HG03575 (cell line): ENCODE measurements at regions not wholly inside any gene's neighbourhood (a gene's known extent, or its start where the extent isn't known, plus 50 kb on each side); places are given as distances from the start of the nearest gene placed in this dataset.

Experiments
- ATAC-seq: cut with Tn5 transposase; IDR thresholded peaks from one replicate; pipeline ENCODE4 v1.9.1; 2021; ENCODE audit not compliant: unreplicated experiment, insufficient number of reproducible peaks, low FRiP score; ENCODE audit errors: extremely low read depth

DNA sequence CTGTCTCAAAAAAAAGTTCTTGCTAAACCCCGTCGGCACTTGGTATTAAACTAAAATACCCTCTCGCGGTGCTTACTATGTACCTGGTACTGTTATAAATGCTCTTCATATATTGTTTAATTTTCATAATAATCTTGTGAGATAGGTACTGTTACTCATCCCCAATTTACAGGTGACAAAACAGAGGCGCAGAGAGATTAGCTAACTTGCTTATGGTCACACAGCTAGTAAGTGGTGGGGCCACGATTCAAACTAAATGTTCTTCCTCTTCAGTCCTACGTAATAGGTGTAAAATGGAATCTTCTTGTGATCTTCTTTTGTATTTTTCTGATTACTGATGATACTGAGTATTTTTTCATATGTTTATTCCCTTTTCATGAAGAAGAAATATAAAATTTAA is 51.3 kb downstream of the TET3 start:
- ATAC-seq = no peak

DNA sequence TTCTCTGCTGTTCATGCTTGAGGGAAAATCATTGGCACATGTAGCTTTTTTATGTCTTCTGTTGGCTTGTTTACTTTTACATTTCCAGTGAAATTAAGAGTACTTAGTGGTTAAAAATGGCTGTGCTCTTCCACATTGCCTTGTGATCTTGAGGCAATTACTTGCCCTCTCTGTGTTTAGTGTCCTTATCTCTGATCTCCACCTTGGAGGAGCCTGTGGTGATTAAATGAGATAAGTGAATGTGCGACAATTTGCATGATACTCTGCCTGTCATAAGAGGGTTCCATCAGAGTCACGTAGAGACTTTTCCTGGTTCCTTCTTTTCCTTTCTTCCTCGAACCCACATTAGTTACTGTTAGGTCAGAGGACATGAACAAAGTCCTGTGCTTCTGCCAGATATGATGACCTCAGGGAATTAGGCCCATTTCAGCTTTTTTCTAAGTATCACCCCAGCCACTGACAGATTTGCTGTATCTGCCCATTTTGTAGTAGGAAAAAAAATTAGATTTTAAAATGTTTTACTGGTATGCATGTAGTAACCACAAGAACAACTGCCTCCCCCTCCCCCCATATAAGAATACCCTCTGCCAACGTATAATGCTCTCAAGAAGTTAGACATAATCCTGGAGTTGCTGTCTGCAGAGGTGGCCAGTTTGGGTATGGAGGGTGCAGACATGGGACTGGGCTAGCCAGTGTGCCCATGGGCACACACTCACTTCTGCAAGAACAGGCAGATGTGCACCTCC is 51.9 kb downstream of the TET3 start:
- ATAC-seq = no peak

DNA sequence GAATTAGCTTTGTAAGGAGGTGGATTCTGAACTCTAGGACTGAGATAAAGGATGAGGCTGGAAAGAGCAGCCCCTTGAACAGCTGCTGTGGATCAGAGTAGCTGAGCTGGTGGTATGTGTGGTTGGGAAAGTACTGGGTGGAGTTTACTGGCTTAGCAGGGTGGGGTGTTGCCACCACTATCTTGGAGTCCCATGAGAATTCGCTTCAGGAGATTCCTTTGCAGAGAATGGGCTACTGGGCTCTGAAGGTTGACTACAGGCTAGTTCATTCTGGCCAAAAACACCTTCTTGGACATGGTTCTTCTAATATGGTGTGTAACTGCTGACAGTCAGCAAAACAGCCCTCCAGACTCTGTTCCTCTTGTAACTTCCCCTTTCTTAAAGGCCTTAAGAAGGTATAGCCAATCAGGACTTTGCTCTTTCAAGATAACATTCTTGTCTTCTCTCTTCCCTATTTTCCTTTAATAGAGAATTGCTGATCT is 52.7 kb downstream of the TET3 start:
- no peak for ATAC-seq

GRCh38 chr2:74039611-74040010 is 54.9 kb downstream of the TET3 start:
- no peak for ATAC-seq

DNA sequence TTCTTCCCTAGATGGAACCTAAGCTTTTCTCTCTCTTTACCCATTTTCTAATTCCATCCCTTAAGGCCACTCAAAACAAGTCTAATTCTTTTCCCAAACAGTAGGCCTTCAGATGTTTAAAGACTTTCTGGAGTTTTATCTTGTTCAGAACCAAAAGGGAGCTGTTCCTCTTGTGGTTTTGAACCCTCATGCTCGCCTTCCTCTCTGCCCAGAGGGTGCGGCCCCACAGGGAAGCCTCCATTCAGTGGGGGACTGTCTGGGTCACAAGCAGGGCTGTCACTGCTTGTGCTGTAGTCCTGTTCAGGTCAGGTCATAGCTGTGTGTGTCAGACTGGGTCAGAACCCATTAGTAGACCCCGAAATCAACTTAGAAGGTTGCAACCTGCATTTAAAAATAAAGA is 56.5 kb downstream of the TET3 start:
- ATAC-seq = no peak

DNA sequence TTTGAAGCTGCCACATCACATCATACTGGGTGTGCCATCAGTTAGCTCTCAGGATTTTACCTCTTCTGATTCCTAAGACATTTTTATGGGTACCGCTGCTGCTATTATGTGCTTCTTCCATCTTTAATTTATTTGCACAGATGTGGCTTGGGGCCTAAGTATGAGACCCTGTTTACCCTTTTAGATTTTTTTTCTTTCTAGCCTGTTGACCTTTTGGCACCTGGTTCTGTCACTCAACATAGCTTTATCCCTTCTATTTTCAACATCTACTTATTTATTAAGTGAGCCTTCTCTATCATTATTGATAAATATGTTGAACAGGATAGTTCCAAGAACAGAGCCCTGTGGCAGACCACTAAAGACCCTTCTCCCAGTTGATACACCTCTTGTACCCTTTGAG is 57.0 kb downstream of the TET3 start:
- ATAC-seq = no peak

DNA sequence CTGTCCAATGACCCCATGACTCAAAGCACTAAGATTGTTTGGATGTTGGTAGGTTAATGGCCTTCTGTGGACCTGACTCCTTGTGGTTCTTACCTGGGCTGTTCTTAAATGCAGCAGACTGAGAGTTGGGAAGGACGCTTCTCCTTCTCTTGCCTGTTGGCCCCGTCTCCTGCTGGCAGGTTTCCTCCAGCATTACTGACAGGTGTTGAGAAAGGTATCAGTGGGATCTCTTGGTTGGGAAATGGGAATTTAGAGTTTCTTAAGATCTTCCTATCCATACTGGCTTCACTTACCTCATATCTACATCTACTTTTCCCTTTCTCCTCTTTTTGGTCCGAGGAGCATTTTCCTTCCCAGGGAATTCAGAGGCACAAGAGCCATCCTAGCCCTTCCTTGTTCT is 57.9 kb downstream of the TET3 start:
- no peak for ATAC-seq

DNA sequence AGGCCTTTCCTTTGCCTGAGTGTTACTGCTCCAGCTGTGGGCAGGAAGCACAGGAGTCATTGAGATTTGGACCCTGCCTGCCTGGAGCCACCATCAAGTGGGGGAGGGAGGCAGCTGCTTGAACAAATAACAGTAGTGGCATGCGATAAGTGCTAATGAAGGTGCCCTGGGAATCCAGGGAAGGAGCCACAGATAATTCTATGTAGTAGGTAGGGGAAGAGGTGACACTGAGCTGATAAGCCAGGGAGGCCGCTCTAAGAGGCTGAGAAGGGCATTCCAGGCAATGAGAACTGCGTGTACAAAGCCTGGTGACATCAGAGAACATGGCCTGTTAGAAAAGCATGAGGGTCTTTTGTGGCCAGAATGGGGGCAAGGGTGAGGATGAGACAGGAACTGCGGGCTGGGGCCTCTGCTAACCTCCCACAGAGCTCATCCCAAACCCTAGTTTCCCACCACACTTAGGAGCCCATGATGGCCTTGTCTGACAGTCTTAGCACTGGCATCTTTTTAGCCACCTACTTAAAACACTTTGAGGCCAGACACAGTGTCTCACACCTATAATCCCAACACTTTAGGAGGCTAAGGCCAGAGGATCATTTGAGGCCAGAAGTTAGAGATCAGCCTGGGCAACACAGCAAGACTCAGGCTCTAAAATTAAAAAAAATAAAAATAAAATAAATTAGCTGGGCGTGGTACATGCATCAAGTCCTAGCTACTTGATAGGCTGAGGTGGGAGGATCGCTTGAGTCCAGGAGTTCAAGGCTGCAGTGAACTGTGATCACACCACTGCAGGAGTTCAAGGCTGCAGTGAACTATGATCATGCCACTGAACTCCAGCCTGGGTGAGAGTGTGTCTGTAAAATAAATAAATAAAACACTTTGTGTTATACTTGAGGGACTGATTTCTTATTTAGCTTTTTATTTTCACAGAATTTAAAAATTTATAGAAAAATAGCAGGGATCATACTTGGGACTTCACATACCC is 58.9 kb downstream of the TET3 start:
- no peak for ATAC-seq

DNA sequence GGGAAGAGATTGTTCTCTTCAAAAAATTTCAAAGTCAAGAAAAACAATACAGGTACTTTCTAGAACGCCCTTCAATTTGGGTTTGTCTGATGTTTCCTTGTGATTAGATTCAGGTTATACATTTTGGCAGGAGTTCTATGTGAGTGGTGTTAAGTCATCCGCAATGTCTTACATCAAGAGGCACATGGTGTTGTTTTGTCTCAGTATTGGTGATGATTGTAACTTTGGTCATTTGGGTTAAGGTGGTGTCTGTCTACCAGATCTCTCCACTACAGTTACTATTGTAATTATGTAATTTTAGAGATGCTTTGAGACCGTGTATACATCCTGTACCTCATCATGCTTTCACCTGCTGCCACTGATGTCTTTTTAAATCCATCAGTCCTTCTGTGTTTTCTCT is 60.3 kb downstream of the TET3 start:
- no peak for ATAC-seq

- ATAC-seq = no peak
Measured at GRCh38 chr2:74045454-74045853, 60.7 kb downstream of the TET3 start.

GRCh38 chr2:74046441-74046840 is 61.7 kb downstream of the TET3 start:
- ATAC-seq = no peak

DNA sequence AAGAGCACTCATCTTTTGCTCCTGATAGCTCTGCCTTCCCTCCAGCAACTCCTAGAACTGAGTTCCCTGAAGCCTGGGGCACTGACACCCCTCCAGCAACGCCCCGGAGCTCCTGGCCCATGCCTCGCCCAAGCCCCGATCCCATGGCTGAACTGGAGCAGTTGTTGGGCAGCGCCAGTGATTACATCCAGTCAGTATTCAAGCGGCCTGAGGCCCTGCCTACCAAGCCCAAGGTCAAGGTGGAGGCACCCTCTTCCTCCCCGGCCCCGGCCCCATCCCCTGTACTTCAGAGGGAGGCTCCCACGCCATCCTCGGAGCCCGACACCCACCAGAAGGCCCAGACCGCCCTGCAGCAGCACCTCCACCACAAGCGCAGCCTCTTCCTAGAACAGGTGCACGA is 62.4 kb downstream of the TET3 start:
- no peak for ATAC-seq

- ATAC-seq = no peak
Measured at GRCh38 chr2:74048147-74048546, 63.4 kb downstream of the TET3 start.

- no peak for ATAC-seq
Measured at GRCh38 chr2:74048843-74049519, 64.3 kb downstream of the TET3 start.

DNA sequence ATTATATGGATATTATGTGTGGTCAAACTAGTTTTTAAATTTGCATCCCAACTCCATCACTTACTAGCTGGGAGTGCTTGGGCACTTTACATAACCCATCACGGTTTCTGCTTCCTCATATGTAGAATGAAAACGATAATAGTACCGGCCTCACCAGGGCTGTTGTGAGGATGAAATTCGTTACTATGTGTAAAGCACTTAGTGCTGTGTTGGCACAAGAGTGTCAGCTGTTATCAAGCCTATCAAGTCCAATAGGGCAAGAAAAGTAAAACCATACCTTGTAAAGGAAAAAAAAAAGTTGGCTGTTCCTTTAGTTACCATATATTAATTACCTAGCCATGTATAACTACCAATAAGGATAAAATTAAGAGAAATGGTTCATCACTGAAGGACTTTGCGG is 65.4 kb downstream of the TET3 start:
- no peak for ATAC-seq

DNA sequence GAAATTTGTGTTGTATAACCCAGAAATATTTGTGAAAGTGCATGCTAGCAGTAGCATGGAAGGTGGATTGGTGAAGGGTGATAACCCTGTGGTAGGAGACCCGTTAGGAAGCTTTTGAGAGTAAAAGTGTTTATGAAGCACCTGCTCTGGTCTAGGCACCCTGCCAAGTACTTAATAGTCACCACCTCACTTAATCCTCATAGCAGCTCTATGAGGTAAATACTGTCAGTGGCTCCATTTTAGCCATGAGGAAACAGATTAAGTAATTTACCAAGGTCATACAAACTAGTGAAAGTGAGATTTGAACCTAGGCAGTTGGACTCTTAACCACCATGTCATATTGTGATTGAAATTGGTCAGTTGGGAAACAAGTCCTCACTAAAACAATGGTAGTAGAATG is 66.8 kb downstream of the TET3 start:
- ATAC-seq = no peak

DNA sequence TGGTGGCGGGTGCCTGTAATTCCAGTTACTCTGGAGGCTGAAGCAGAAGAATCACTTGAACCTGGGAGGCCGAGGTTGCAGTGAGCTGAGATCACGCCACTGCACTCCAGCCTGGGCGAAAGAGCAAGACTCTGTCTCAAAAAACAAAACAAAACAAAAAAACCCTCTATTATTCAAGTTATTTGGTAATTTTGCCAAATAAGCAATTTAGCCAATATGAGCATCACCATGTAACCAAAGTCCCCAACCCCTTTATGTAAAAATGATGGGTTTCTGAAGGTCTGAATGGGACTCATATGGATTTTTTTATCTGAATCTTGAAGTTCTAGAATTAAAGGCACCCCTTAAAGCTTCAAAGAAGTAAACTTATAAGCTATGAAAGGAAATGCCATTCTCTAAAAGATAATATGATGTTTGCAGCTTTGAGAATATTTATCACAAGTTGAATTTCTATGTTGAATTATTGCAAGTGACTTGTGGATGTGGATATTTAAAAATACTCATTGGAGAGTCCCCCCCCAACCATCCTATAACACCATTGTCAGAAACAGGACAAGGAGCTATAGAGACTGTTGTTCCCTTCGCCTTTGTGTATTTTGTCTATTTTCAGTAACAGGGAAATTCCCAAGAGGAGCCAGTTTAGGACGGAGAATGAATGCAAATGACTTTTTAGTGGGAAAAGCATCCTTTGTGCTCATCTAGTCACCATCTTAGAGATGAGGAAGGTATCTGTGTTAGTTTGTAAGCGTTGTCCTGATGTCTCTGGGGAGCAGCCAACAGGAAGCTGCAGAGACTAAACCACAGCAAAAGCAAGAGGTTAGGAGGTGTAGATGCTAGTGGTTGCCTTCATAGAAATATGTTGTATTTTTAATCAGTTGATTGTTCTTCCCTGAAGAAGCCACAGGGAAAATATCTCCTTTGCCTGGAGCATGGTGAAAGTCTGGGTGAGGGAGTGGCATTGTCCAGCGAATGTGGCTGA is 68.3 kb downstream of the TET3 start:
- no peak for ATAC-seq

- no peak for ATAC-seq
Measured at GRCh38 chr2:74053959-74054715, 69.4 kb downstream of the TET3 start.
